ENCODE measurements at regions not wholly inside any gene's neighbourhood (a gene's known extent, or its start where the extent isn't known, plus 50 kb on each side); places are given as distances from the start of the nearest gene placed in this dataset.

- Histone ChIP-seq H3K27ac (ENCODE audit: low read depth, low read length) (no peak overlapping the region), H3K36me3 (ENCODE audit: control insufficient read depth in 1 of 2, insufficient read depth in 2 of 2, low read length in 2 of 2) (no peaks in the 10 kb centered on the region; a peak in 1 of 4 replicates), H3K9me2 (ENCODE audit: insufficient read depth) (no peaks in the 10 kb centered on the region), H3K79me2 (ENCODE audit: insufficient read depth, low read length) (peaks cover 4% of the 10 kb centered on the region), H2AFZ (ENCODE audit: low read depth, low read length, poor library complexity, severe bottlenecking) (no peak overlapping the region), H3K27me3 (ENCODE audit: insufficient read depth, low read length) (no peaks in the 10 kb centered on the region), H3K9ac (ENCODE audit: low read length) (no peak overlapping the region), H3K4me1 (ENCODE audit: control insufficient read depth in 1 of 2, insufficient read depth in 2 of 2, low read length in 2 of 2) (no peaks in the 10 kb centered on the region), H3K4me3 (replicated peaks in 1 of 2; ENCODE audit: low read depth in 1 of 2, low read length in 2 of 2) (no peak overlapping the region), H4K20me1 (ENCODE audit: insufficient read depth) (no peaks in the 10 kb centered on the region), H3K4me2 (ENCODE audit: low read length) (no peak overlapping the region), H3K9me3 (ENCODE audit: control insufficient read depth in 1 of 2, insufficient read depth in 1 of 2, low read depth in 1 of 2, low read length in 2 of 2) (no peaks in the 10 kb centered on the region)
- ChIA-PET RAD21 (ENCODE audit: low non-redundant PET in 1 of 2, low total read pairs in 2 of 2, uncharacterized antibody in 2 of 2, unreplicated experiment in 2 of 2) (no interaction called here), CTCF (interaction anchor here (0.7 to 1.3 kb wide), 2 partner anchors 11 to 245 kb away, joined by 3 to 4 read pairs; no protein-coding TSS in a partner anchor), POLR2A (no interaction called here)
- BruUV-seq (replicated peaks) = no TSS peak
- DNase-seq (ENCODE audit: low read depth, low spot score) = no peak
- intact Hi-C loops (cut with micrococcal nuclease) = no loop called here
- TF ChIP-seq CTCF (IDR thresholded peaks at IDR 0.05 in 2 of 3, conservative IDR thresholded peaks at IDR 0.05 in 1 of 3; ENCODE audit: borderline replicate concordance in 1 of 3, insufficient read depth in 1 of 3, low read depth in 2 of 3, low read length in 2 of 3) (no peak), JUND (IDR thresholded peaks at IDR 0.05) (no peak), EGR1 (IDR thresholded peaks at IDR 0.05; ENCODE audit: low read depth) (no peak), ZNF274 (IDR thresholded peaks at IDR 0.05; ENCODE audit: low read depth, low read length) (no peak), RAD21 (IDR thresholded peaks at IDR 0.05; ENCODE audit: low read depth) (no peak), REST (IDR thresholded peaks at IDR 0.05; ENCODE audit: low read depth) (no peak), SRF (IDR thresholded peaks at IDR 0.05; ENCODE audit: low read depth) (no peak), EZH2phosphoT487 (IDR thresholded peaks at IDR 0.05; ENCODE audit: borderline replicate concordance) (no peak), MAX (IDR thresholded peaks at IDR 0.05) (no peak), FOSL1 (IDR thresholded peaks at IDR 0.05; ENCODE audit: low read depth) (no peak), EZH2 (IDR thresholded peaks at IDR 0.05) (no peak), ZFX (IDR thresholded peaks at IDR 0.05) (no peak), SIN3A (IDR thresholded peaks at IDR 0.05; ENCODE audit: low read depth) (no peak), ATF3 (IDR thresholded peaks at IDR 0.05) (no peak), SP1 (IDR thresholded peaks at IDR 0.05; ENCODE audit: low read depth) (no peak), YY1 (IDR thresholded peaks at IDR 0.05; ENCODE audit: extremely low read depth, insufficient replicate concordance, low read depth, low read length) (no peak), ZBTB33 (IDR thresholded peaks at IDR 0.05; ENCODE audit: extremely low read depth, insufficient replicate concordance, low read length) (no peak), CEBPB (IDR thresholded peaks at IDR 0.05; ENCODE audit: low read depth) (no peak)
- no peak for ATAC-seq
Measured at GRCh38 chr7:131057794-131058070, 269.9 kb upstream of the MKLN1 start.
